HUES6 (cell line): ENCODE measurements at regions not wholly inside any gene's neighbourhood (a gene's known extent, or its start where the extent isn't known, plus 50 kb on each side); places are given as distances from the start of the nearest gene placed in this dataset.
"Not testable (repeated sequence)": the region's sequence is repeated elsewhere in the genome, so short reads cannot be mapped to it uniquely, and the experiment has no call there.

Experiments
- H3K27ac ChIP-seq: 2 replicates; pipeline ENCODE4 v1.7.0; 2013; ENCODE audit warnings: low read depth, mild to moderate bottlenecking, low read length, inconsistent platforms
- H3K27me3 ChIP-seq: 2 replicates; pipeline ENCODE4 v1.6.1; 2013; ENCODE audit warnings: low read length; ENCODE audit not compliant: control insufficient read depth, insufficient read depth
- H3K36me3 ChIP-seq: 2 replicates; pipeline ENCODE4 v1.6.1; 2013; ENCODE audit warnings: low read length; ENCODE audit not compliant: control insufficient read depth, insufficient read depth
- H3K4me1 ChIP-seq: 2 replicates; pipeline ENCODE4 v1.6.1; 2013; ENCODE audit warnings: low read length; ENCODE audit not compliant: control insufficient read depth, insufficient read depth
- H3K4me3 ChIP-seq: 2 replicates; pipeline ENCODE4 v1.5.1; 2013; ENCODE audit warnings: low read depth, low read length
- H3K9ac ChIP-seq: one replicate; pipeline ENCODE4 v1.6.1; 2013; ENCODE audit warnings: mild to moderate bottlenecking, low read length
- H3K9me3 ChIP-seq: 2 replicates; pipeline ENCODE4 v1.6.1; 2013; ENCODE audit warnings: low read depth, low read length; ENCODE audit not compliant: control insufficient read depth, insufficient read depth

GRCh38 chr4:11843340-11843739, 414.6 kb upstream of the HS3ST1 start:
- no peak overlapping the region for H3K9ac ChIP-seq
- H3K9me3 ChIP-seq: no peaks in the 10 kb centered on the region
- no peak overlapping the region for H3K4me3 ChIP-seq
- peaks cover 9% of the 10 kb centered on the region for H3K4me1 ChIP-seq
- no peaks in the 10 kb centered on the region for H3K27me3 ChIP-seq
- H3K36me3 ChIP-seq: no peaks in the 10 kb centered on the region
- no peak overlapping the region for H3K27ac ChIP-seq

GRCh38 chr4:11842620-11843263, 414.0 kb upstream of the HS3ST1 start:
- Histone ChIP-seq H3K36me3 (no peaks in the 10 kb centered on the region), H3K9me3 (no peaks in the 10 kb centered on the region)

GRCh38 chr4:11839889-11840288, 411.2 kb upstream of the HS3ST1 start:
- Histone ChIP-seq H3K4me1 (peaks cover 3% of the 10 kb centered on the region; the same call in 1 of the 2 replicates), H3K9ac (no peak overlapping the region), H3K9me3 (no peaks in the 10 kb centered on the region), H3K36me3 (no peaks in the 10 kb centered on the region), H3K27me3 (no peaks in the 10 kb centered on the region), H3K4me3 (no peak overlapping the region), H3K27ac (no peak overlapping the region)

More at GRCh38 chr4:11842620-11843263, 414.0 kb upstream of the HS3ST1 start:
- no peaks in the 10 kb centered on the region for H3K27me3 ChIP-seq
- H3K4me1 ChIP-seq: peaks cover 9% of the 10 kb centered on the region
- H3K9ac ChIP-seq: no peak overlapping the region
- H3K4me3 ChIP-seq: no peak overlapping the region
- no peak overlapping the region for H3K27ac ChIP-seq

- no peaks in the 10 kb centered on the region for H3K27me3 ChIP-seq
- peaks cover 4% of the 10 kb centered on the region; the same call in 1 of the 2 replicates for H3K36me3 ChIP-seq
- H3K27ac ChIP-seq: no peak overlapping the region
- H3K9ac ChIP-seq: no peak overlapping the region
- no peaks in the 10 kb centered on the region; the same call in 1 of the 2 replicates for H3K4me1 ChIP-seq
- no peak overlapping the region for H3K4me3 ChIP-seq
- H3K9me3 ChIP-seq: peaks cover 3% of the 10 kb centered on the region; the same call in 1 of the 2 replicates
Measured at GRCh38 chr4:11831739-11832138, 403.0 kb upstream of the HS3ST1 start.

DNA sequence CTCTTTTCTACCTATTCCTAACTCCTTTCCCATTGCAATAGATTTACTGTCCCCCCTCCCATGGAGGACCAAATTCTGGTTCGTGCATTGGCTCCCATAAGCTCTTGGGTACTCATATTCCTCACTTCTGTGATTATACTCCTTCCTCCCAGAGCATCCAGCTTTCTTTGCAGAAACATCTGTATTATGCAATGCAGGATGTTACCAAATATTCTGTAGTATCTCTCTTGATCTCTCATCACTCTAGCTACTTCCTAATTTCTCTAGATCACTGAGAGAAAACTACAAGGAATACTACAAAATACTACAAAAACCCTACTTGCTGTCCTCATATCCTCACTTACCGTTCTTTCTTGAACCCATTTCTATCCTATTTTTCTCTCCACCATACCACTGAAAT, 395.9 kb upstream of the HS3ST1 start:
- Histone ChIP-seq H3K4me3 (no peak overlapping the region), H3K9me3 (peaks cover 6% of the 10 kb centered on the region; the same call in 1 of the 2 replicates), H3K27me3 (no peaks in the 10 kb centered on the region), H3K36me3 (peaks cover 8% of the 10 kb centered on the region; the same call in 1 of the 2 replicates), H3K9ac (no peak overlapping the region), H3K4me1 (peaks cover 22% of the 10 kb centered on the region), H3K27ac (no peak overlapping the region)

- H3K4me1 ChIP-seq: peaks cover 22% of the 10 kb centered on the region
- H3K27me3 ChIP-seq: no peaks in the 10 kb centered on the region
- H3K9me3 ChIP-seq: peaks cover 3% of the 10 kb centered on the region; the same call in 1 of the 2 replicates
- H3K36me3 ChIP-seq: peaks cover 4% of the 10 kb centered on the region; the same call in 1 of the 2 replicates
- no peak overlapping the region for H3K9ac ChIP-seq
- H3K27ac ChIP-seq: peak overlapping the region; percentile 74
- H3K4me3 ChIP-seq: 0 out of 2 replicates have a peak overlapping the region, but pooled peaks have one; percentile 27
Measured at GRCh38 chr4:11821772-11822430, 393.2 kb upstream of the HS3ST1 start.

DNA sequence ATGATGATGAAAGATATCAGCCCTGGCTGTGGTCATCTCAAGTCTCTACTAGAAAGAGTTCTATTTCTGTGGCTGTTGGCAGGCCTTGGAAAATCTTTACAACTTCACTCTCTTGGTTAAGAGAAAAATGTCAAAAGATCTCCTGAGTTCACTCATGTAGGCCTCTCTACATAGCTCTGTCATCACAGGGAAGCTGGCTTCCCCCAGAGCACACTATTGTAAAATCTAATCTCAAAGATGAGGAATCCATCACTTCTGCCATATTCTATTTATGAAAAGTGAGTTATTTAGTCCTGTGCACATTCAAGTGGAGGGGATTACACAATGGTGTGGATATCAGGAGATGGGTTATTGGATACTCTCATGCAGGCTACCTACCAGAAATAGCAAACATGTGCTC, 388.4 kb upstream of the HS3ST1 start:
- H3K36me3 ChIP-seq: no peaks in the 10 kb centered on the region; the same call in 1 of the 2 replicates
- no peak overlapping the region for H3K4me3 ChIP-seq
- no peaks in the 10 kb centered on the region for H3K9me3 ChIP-seq
- H3K27me3 ChIP-seq: no peaks in the 10 kb centered on the region
- H3K27ac ChIP-seq: no peak overlapping the region
- H3K4me1 ChIP-seq: peaks cover 14% of the 10 kb centered on the region
- H3K9ac ChIP-seq: no peak overlapping the region

- 0 out of 2 replicates have a peak, but pooled peaks cover 6% of the 10 kb centered on the region for H3K4me1 ChIP-seq
- H3K27me3 ChIP-seq: no peaks in the 10 kb centered on the region
- H3K9me3 ChIP-seq: no peaks in the 10 kb centered on the region
- H3K9ac ChIP-seq: no peak overlapping the region
- no peak overlapping the region for H3K4me3 ChIP-seq
- H3K36me3 ChIP-seq: no peaks in the 10 kb centered on the region; the same call in 1 of the 2 replicates
- H3K27ac ChIP-seq: no peak overlapping the region
Measured at GRCh38 chr4:11814758-11815157, 386.1 kb upstream of the HS3ST1 start.

DNA sequence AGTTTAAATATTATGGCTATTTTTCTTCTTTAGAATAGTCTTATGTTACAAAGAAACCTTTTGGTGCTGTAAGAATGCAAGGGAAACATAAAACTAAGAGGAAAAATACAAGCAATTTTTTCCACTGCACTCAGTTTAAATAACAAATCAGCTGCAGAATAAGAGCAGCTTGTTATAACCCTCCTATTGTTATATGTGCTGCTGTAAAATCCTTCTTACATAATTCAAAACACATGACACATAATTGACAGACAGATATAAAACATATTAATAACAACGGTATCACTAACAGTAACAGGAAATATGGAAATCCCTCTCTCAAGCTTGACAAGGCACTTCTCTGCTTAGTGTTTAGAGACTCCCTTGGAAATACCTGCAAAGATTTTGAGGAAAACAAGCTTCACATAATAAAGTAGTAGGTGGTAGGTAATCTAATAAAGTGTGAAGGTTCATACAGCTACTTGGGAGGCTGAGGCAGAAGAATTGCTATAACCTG, 385.3 kb upstream of the HS3ST1 start:
- Histone ChIP-seq H3K36me3 (no peaks in the 10 kb centered on the region; the same call in 1 of the 2 replicates), H3K27ac (no peak overlapping the region), H3K27me3 (no peaks in the 10 kb centered on the region), H3K4me1 (0 out of 2 replicates have a peak, but pooled peaks cover 6% of the 10 kb centered on the region), H3K9ac (no peak overlapping the region), H3K9me3 (no peaks in the 10 kb centered on the region), H3K4me3 (no peak overlapping the region)

DNA sequence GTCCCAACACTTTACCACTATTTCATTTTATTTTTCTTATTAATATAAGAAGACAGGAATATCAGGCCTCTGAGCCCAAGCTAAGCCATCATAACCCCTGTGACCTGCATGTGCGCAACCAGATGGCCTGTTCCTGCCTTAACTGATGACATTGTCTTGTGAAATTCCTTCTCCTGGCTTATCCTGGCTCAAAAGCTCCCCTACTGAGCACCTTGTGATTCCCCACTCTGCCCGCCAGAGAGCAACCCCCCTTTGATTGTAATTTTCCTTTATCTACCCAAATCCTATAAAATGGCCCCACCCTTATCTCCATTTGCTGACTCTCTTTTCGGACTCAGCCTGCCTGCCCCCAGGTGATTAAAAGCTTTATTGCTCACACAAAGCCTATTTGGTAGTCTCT, 382.8 kb upstream of the HS3ST1 start:
- H3K4me1 ChIP-seq: peaks cover 11% of the 10 kb centered on the region; the same call in 1 of the 2 replicates
- H3K9me3 ChIP-seq, H3K4me3 ChIP-seq, H3K36me3 ChIP-seq, H3K9ac ChIP-seq, H3K27me3 ChIP-seq, H3K27ac ChIP-seq: not testable (repeated sequence)

DNA sequence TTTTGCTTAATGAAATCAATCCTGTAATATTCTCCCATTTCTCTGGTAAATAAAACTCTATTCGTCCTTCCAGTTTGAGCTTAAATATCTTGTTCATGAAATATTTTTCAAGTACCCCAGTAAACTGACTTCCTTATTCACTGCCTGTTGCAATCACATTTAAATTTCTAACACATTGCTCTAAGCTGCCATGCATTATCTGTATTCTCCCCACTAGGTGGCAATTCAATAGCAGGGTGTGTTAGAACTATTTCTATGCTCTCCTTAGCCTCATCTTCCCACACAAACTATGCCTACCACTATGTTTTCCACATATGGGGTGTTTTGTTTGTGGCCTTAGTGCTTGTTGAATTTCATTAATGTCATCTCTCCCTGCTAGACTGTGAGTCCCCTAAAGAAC, 377.1 kb upstream of the HS3ST1 start:
- Histone ChIP-seq H3K27ac (peak overlapping the region; percentile 95; the same call in 1 of the 2 replicates), H3K9ac (peak overlapping the region; percentile 90), H3K27me3 (no peaks in the 10 kb centered on the region), H3K4me3 (peak overlapping the region; percentile 23; the same call in 1 of the 2 replicates), H3K4me1 (peaks cover 15% of the 10 kb centered on the region; the same call in 1 of the 2 replicates), H3K9me3 (peaks cover 6% of the 10 kb centered on the region), H3K36me3 (no peaks in the 10 kb centered on the region; the same call in 1 of the 2 replicates)
